HEK293 (cell line): ENCODE measurements at regions not wholly inside any gene's neighbourhood (a gene's known extent, or its start where the extent isn't known, plus 50 kb on each side); places are given as distances from the start of the nearest gene placed in this dataset.

ENCODE experiments used
- CTCF ChIA-PET: fragments of 350-600 bp; formaldehyde crosslinking; extraction: SDS; loops from one replicate; lab custom pipeline; 2021; ENCODE audit warnings: antibody characterized with exemption; lab: Yijun Ruan, JAX
- POLR2A ChIA-PET: fragments of 300-600 bp; formaldehyde crosslinking; extraction: SDS; loops from one replicate; lab custom pipeline; 2020; ENCODE audit warnings: antibody characterized with exemption, inconsistent platforms; lab: Yijun Ruan, JAX
- H3K27ac ChIP-seq: fragments of 200-500 bp; sonication (Bioruptor generic); 2 replicates; pipeline ENCODE4 v1.5.1; 2014; ENCODE audit warnings: low read depth, low read length, control low read depth, inconsistent platforms; ENCODE audit errors: extremely low read depth
- H3K36me3 ChIP-seq, 2 experiments: fragments of 200-500 bp in 1 of 2; sonication (Bioruptor generic) in 1 of 2; 1 replicate in 1 of 2; 2 replicates in 1 of 2; pipeline ENCODE4 v1.5.1; 2014 to 2017; ENCODE audit warnings: inconsistent platforms in 2 of 2, low read length in 2 of 2; ENCODE audit not compliant: control insufficient read depth in 2 of 2, insufficient read depth in 1 of 2
- H3K4me1 ChIP-seq: fragments of 200-500 bp; sonication (Bioruptor generic); 2 replicates; pipeline ENCODE4 v1.5.1; 2014; ENCODE audit warnings: mild to moderate bottlenecking, low read length, inconsistent platforms; ENCODE audit not compliant: control insufficient read depth, insufficient read depth
- H3K4me3 ChIP-seq: 2 replicates; pipeline ENCODE4 v1.5.1; 2011; ENCODE audit warnings: low read depth, mild to moderate bottlenecking, control low read depth, low read length, moderate library complexity
- H3K9me3 ChIP-seq: fragments of 200-500 bp; sonication (Bioruptor generic); 2 replicates; pipeline ENCODE4 v1.5.1; 2014; ENCODE audit warnings: low read depth, low read length, inconsistent platforms; ENCODE audit not compliant: control insufficient read depth, insufficient read depth
- GLIS2 ChIP-seq: fragments of 450-650 bp; formaldehyde crosslinking; IDR thresholded peaks from 2 replicates; pipeline ENCODE4 v1.5.1; 2016; ENCODE audit warnings: missing biosample characterization, missing genetic modification characterization
- PRDM1 ChIP-seq: fragments of 450-650 bp; formaldehyde crosslinking; IDR thresholded peaks from 2 replicates; pipeline ENCODE4; 2016; ENCODE audit warnings: missing biosample characterization, missing genetic modification characterization
- YY1 ChIP-seq: fragments of 450-650 bp; formaldehyde crosslinking; IDR thresholded peaks from 2 replicates; pipeline ENCODE4 v1.5.1; 2018; ENCODE audit warnings: missing biosample characterization, missing genetic modification characterization
- ZBTB17 ChIP-seq: fragments of 450-650 bp; formaldehyde crosslinking; IDR thresholded peaks from 2 replicates; pipeline ENCODE4 v1.5.1; 2016; ENCODE audit warnings: missing biosample characterization, missing genetic modification characterization
- ZBTB8A ChIP-seq: fragments of 450-650 bp; formaldehyde crosslinking; IDR thresholded peaks from 2 replicates; pipeline ENCODE4 v1.5.1; 2016; ENCODE audit warnings: missing biosample characterization, missing genetic modification characterization
- ZFHX2 ChIP-seq: fragments of 450-650 bp; formaldehyde crosslinking; conservative IDR thresholded peaks from 2 replicates; pipeline ENCODE4 v1.5.1; 2016; ENCODE audit warnings: missing biosample characterization, missing genetic modification characterization
- ZNF366 ChIP-seq: fragments of 450-650 bp; formaldehyde crosslinking; conservative IDR thresholded peaks from 2 replicates; pipeline ENCODE4 v1.5.1; 2016; ENCODE audit warnings: missing biosample characterization, missing genetic modification characterization
- ZNF544 ChIP-seq: fragments of 450-650 bp; formaldehyde crosslinking; IDR thresholded peaks from 2 replicates; pipeline ENCODE4 v1.5.0; 2017; ENCODE audit warnings: missing biosample characterization, missing genetic modification characterization
- ZNF561 ChIP-seq: fragments of 450-650 bp; IDR thresholded peaks from 2 replicates; pipeline ENCODE4 v1.5.1; 2018; ENCODE audit warnings: missing biosample characterization, missing genetic modification characterization, borderline replicate concordance
- ZNF629 ChIP-seq: fragments of 450-650 bp; formaldehyde crosslinking; IDR thresholded peaks from 2 replicates; pipeline ENCODE4 v1.5.1; 2017; ENCODE audit warnings: missing biosample characterization, missing genetic modification characterization
- ZNF664 ChIP-seq: fragments of 450-650 bp; formaldehyde crosslinking; IDR thresholded peaks from 2 replicates; pipeline ENCODE4 v1.5.1; 2016; ENCODE audit warnings: missing biosample characterization, missing genetic modification characterization
- ZNF843 ChIP-seq: fragments of 450-650 bp; formaldehyde crosslinking; IDR thresholded peaks from 2 replicates; pipeline ENCODE4 v1.5.1; 2016; ENCODE audit warnings: missing biosample characterization, missing genetic modification characterization
- ZXDB ChIP-seq: fragments of 450-650 bp; formaldehyde crosslinking; IDR thresholded peaks from 2 replicates; pipeline ENCODE4 v1.5.1; 2016; ENCODE audit warnings: missing biosample characterization, missing genetic modification characterization
- TF ChIP-seq, protein P1 (sequence below): fragments of 450-650 bp; formaldehyde crosslinking; optimal IDR thresholded peaks from 2 replicates; pipeline ENCODE3; 2016; ENCODE audit warnings: missing biosample characterization, mild to moderate bottlenecking, missing genetic modification characterization

DNA sequence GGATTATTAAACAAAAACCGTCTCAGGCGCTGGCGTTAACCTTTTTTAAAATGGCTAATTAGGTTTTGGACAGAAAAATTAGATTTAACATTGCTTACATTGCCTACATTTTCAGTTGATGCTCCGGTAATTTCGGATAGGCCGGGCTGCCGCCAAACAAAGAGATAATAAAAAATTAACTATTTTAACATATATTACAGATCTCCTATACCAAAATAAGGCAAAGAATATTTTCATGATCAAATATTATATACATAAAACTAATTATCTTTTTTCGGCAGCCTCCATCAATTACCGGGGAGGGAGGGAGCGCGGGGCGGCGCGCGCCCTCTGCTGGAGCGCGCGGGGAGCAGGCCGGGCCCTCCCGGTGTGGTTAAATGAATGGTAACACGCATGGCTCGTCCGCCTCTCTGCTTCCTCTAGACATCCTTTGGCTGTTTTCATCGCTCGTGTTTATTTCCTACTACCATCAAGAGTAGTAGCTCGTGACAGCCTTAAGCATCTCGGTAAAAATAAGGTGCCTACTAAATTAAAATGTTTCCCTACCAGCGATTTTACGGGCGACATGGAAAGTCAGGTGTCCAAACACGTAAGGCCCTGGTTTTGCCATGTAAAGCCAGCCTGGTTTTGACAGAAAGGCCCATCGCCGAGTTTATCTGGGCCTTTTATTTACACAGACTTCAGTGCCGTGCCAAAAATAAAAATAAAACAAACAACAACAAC is 52.4 kb upstream of the TMEM33 start (continued):
- TF ChIP-seq, protein P1, sequence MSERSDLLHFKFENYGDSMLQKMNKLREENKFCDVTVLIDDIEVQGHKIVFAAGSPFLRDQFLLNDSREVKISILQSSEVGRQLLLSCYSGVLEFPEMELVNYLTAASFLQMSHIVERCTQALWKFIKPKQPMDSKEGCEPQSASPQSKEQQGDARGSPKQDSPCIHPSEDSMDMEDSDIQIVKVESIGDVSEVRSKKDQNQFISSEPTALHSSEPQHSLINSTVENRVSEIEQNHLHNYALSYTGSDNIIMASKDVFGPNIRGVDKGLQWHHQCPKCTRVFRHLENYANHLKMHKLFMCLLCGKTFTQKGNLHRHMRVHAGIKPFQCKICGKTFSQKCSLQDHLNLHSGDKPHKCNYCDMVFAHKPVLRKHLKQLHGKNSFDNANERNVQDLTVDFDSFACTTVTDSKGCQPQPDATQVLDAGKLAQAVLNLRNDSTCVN (tag by site-specific recombination): peak; percentile 49
- TF ChIP-seq ZNF664 (tag by site-specific recombination) (peak; percentile 89), ZBTB17 (tag by site-specific recombination) (no peak), ZNF366 (tag by site-specific recombination) (peak; percentile 27; the same call in 1 of the 2 replicates), ZNF843 (tag by site-specific recombination) (no peak), ZNF561 (no peak)

DNA sequence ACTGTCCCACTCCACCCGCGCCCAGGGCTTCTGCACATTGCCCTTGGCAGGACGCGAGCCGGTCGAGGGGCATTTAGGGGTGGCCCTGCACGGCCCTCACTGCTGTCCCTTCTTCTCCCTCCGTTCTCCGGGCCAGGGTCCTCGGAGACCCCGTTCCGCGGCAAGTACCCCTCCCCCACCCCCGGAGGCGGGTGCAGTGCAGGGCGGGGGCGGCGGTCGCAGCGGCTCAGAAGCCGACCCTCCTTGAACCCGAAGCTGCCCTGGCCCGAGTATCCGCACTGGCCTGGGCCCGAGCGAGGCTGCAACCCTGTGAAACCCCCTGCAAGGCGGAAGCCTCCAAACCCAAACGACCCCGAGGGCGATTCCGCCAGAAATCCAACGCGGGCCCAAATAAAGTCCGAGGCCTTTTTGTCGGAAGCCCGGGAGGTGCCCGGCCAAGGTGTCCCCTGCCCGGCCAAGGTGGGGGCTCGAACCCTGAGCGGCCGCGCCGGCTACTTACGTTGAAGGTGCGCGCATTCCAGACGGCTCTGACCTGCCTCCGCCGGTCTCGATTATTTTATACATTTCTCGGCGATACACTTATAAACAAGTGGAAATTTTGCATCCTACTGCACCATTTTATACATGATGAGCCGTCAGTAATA is 53.1 kb upstream of the TMEM33 start:
- H3K27ac ChIP-seq: no peak overlapping the region; the same call in 1 of the 2 replicates
- ChIA-PET POLR2A (no interaction called here), CTCF (interaction anchor here (0.6 to 1.0 kb wide), 2 partner anchors 187 to 605 kb away, joined by 4 to 5 read pairs; no protein-coding TSS in a partner anchor)
- no peaks in the 10 kb centered on the region for H3K9me3 ChIP-seq
- no peaks in the 10 kb centered on the region for H3K4me1 ChIP-seq
- peak overlapping the region; percentile 35 for H3K4me3 ChIP-seq
- TF ChIP-seq YY1 (tag by site-specific recombination): 0 out of 2 replicates have a peak, but pooled peaks have one; percentile 7
- TF ChIP-seq GLIS2: peak; percentile 32
- TF ChIP-seq ZFHX2 (tag by site-specific recombination): 0 out of 2 replicates have a peak, but pooled peaks have one; percentile 13
- 0 out of 2 replicates have a peak, but pooled peaks have one; percentile 41 for TF ChIP-seq ZXDB (tag by site-specific recombination)
- 0 out of 2 replicates have a peak, but pooled peaks have one; percentile 12 for TF ChIP-seq ZBTB8A (tag by site-specific recombination)
- TF ChIP-seq PRDM1 (tag by site-specific recombination): no peak
- TF ChIP-seq, protein P1 (tag by site-specific recombination): peak; percentile 43
- TF ChIP-seq ZNF544 (tag by site-specific recombination): no peak
- no peaks in the 10 kb centered on the region for H3K36me3 ChIP-seq

- Histone ChIP-seq H3K9me3 (no peaks in the 10 kb centered on the region), H3K27ac (no peak overlapping the region), H3K36me3 (no peaks in the 10 kb centered on the region), H3K4me3 (peak overlapping the region; percentile 35), H3K4me1 (no peaks in the 10 kb centered on the region)
- TF ChIP-seq ZNF629 (tag by site-specific recombination) (no peak), PRDM1 (tag by site-specific recombination) (0 out of 2 replicates have a peak, but pooled peaks have one; percentile 16)
- ChIA-PET POLR2A (no interaction called here), CTCF (interaction anchor here (1.2 kb wide), 1 partner anchor 175 kb away, joined by 3 read pairs; no protein-coding TSS in a partner anchor)
Observed at GRCh38 chr4:41880840-41881831, 54.1 kb upstream of the TMEM33 start.
